Vagina (tissue), 2 donors: ENCODE measurements at regions not wholly inside any gene's neighbourhood (a gene's known extent, or its start where the extent isn't known, plus 50 kb on each side); places are given as distances from the start of the nearest gene placed in this dataset.

Experiments
- POLR2AphosphoS5 ChIP-seq, 2 donors: sonication (generic); formaldehyde crosslinking; IDR thresholded peaks; one replicate each; pipeline ENCODE4 v1.9.0; 2017; ENCODE audit warnings: antibody characterized with exemption in 2 of 2, mild to moderate bottlenecking in 2 of 2, low read depth in 1 of 2; ENCODE audit not compliant: insufficient read depth in 1 of 2
- TF ChIP-seq, protein P1 (sequence below), 3 experiments: fragments of 450-650 bp in 2 of 3; fragments of 200-600 bp in 1 of 3; sonication (generic) in 1 of 3; IDR thresholded peaks; one replicate each; pipeline ENCODE4 v1.5.1; 2017 to 2019; ENCODE audit warnings: antibody characterized with exemption in 3 of 3, mild to moderate bottlenecking in 2 of 3, moderate library complexity in 2 of 3

DNA sequence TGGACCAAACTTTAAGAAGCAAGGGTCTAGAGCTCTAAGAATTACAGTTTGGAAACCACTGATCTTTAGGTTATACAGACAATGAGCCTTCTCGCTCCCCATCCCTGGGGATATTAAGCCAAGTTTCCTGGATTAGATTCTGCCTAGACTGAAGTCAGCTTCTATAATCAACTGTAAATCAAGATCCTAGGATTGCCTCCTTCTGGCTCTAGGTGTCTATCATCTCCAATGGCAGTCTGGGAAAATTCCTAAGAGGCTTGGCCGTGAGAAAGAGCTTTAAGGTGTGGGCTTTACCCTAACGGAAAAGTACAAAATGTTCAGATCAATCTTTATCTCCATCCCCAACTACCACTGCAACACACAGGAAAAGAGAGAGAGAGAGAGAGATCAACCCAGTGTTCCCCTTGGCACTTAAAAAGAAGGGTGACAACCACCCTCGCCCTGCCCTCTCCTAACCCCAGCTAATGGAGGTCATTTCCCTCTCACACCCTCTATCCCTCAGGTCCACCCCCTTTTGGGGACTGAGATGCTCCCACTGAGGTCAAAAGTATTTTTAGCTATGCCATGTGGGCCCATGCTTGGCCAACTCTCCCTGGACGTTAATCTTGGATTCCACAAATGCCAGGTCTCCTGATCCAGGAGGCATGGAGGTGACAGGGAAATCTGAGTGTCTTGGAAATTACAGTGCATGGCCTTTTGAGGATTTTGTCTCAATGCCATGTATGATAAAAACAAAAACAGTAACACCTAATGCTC, 202.8 kb upstream of the BCL6 start:
- TF ChIP-seq, protein P1, sequence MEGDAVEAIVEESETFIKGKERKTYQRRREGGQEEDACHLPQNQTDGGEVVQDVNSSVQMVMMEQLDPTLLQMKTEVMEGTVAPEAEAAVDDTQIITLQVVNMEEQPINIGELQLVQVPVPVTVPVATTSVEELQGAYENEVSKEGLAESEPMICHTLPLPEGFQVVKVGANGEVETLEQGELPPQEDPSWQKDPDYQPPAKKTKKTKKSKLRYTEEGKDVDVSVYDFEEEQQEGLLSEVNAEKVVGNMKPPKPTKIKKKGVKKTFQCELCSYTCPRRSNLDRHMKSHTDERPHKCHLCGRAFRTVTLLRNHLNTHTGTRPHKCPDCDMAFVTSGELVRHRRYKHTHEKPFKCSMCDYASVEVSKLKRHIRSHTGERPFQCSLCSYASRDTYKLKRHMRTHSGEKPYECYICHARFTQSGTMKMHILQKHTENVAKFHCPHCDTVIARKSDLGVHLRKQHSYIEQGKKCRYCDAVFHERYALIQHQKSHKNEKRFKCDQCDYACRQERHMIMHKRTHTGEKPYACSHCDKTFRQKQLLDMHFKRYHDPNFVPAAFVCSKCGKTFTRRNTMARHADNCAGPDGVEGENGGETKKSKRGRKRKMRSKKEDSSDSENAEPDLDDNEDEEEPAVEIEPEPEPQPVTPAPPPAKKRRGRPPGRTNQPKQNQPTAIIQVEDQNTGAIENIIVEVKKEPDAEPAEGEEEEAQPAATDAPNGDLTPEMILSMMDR (IDR thresholded peaks at IDR 0.05) = no peak
- TF ChIP-seq POLR2AphosphoS5 (IDR thresholded peaks at IDR 0.05; ENCODE audit: insufficient read depth in 1 of 2, low read depth in 1 of 2) = no peak
